Hematopoietic multipotent progenitor cell (in vitro differentiated cells): ENCODE measurements at regions not wholly inside any gene's neighbourhood (a gene's known extent, or its start where the extent isn't known, plus 50 kb on each side); places are given as distances from the start of the nearest gene placed in this dataset.
"Not testable (repeated sequence)": the region's sequence is repeated elsewhere in the genome, so short reads cannot be mapped to it uniquely, and the experiment has no call there.

Source experiments
- DNase-seq, 3 donors: peaks; one replicate each; pipeline ENCODE4 v3.0.0-alpha.2; 2011 to 2015; ENCODE audit warnings: low read depth in 2 of 3, low spot score in 2 of 3

DNA sequence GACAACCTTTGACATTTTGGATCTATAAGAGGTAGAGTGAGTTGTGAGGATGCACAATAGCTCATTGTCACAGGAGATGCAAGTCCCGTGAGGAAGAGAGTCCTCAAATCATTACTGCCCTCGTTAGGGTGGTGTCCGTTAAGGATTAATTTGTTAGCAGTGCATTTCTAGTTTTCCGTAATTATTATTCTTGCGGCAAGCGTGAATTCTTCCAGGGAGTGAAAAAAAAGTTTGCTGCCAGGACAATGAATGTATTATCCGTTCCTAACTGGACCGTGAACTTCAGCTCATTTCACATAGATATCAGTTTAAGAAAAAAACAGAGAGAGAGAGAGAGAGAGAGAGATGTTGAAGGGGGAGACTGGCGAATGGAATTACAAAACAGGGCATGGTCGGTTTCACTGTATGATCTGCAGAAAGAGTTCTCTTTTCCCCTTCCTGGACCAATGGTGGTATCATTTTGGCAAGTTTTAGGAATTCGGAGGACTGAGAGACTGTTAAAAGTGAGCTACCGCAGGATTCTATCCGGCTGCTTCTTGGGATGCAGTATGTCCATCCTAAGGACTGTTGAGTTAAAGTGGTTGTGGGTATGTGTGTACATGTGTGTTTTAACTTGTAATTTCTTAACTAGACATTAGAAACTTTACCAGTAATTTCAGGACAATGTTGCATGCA, 216.0 kb upstream of the NFIA start:
- no peak for DNase-seq

GRCh38 chr1:60865166-60865565, 217.2 kb upstream of the NFIA start:
- no peak for DNase-seq

DNA sequence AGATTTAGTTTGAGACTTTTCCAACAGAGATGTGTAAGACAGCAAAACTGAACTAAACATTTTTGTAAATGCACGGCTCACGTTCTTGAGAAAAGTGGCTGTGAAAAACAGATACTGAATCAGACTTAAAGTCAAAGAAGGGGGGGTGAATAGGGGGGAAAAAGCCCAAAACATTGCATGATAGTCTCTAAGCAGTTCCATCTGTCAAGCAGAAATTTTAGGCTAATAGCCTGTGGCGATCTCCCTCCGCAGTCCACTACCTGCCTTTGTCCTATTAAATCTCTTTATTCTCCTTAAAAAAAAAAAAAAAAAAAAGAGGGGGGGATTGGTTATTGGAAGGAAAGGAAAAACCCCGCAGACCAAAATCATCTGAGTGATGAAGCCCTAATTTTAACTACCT, 217.6 kb upstream of the NFIA start:
- no peak for DNase-seq

- DNase-seq, result no peak
Measured at GRCh38 chr1:60863131-60863530, 219.2 kb upstream of the NFIA start.

DNA sequence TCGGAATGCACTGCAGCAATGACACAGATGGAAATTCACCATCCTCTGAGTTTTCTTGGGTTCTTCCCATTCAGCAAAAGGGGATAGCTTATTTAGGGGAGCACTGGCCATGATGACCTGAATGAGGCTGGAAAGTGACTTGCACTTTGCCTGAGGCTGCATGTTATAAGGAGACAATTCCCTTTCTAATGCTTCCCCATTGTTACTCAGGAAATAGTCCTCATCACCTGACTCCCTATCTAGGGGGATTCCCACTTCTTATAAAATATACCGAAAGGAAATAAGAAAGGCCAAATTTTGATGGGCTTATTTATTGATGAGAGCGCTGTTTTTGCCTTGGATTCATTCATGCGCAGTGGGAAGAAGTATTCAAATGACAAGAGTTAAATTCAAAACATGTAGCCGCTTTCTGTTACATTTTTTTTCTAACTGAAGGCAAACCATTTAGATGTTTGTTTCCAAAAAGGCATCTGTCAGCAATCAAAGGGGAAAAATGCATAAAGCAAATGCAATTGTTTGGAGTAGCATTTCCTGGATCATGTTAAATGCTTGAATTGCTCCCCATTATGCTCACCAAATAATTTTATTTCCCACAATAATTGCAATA, 220.3 kb upstream of the NFIA start:
- no peak for DNase-seq

DNA sequence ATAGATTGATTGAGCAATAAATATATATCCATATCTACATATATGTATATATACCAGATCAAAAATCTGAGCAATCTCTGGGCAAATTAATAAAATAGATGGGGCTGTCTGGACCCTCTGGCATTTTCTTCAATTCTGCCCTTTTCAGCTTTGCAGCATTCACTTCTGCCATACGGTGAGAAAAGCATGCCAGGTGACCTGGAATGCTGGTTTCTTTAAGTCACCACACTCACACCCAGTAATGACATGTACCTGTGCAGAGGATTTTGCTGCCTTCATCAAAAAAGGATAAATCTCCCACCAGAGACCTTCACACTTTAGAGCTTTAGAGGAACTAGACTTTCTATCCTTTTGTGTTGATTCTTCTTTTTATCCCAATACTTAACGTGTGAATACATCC, 223.2 kb upstream of the NFIA start:
- no peak for DNase-seq

- no peak for DNase-seq
Measured at GRCh38 chr1:60857851-60858250, 224.5 kb upstream of the NFIA start.

GRCh38 chr1:60850084-60850483, 232.3 kb upstream of the NFIA start:
- no peak for DNase-seq

GRCh38 chr1:60849401-60849800, 233.0 kb upstream of the NFIA start:
- DNase-seq, result no peak

DNA sequence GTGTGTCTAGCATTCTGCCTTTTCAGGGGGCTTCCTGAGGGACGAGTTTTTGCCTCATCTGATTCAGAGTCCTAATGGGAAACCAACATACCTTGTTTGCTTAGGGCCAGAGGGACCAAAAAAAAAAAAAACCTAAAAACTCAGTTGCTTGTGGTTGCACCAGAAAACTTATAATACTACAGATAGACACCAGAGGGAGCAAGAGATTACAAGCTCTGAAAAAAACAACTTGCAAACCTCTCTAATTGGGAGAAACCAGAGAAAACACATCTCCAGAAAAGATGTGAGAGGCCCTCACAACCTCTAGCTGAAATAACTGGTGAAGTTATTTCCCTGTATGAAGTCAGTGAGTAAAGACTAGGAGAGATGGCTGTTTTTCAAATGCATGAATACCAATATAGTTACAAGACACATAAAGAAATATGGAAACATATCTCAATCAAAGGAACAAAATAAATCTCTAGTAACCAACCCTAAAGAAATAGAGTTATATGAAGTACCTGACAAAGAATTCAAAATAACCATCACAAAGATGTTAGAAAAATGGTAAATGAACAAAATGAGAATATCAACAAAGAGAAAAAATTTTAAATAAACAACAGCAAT, 233.7 kb upstream of the NFIA start:
- peak in 2 of 3 donors; percentile 43 to 67 for DNase-seq

GRCh38 chr1:60847855-60848582, 234.3 kb upstream of the NFIA start:
- no peak for DNase-seq

- DNase-seq, result no peak
Measured at GRCh38 chr1:60847391-60847790, 235.0 kb upstream of the NFIA start.

GRCh38 chr1:60845659-60846058, 236.7 kb upstream of the NFIA start:
- not testable (repeated sequence) for DNase-seq

DNA sequence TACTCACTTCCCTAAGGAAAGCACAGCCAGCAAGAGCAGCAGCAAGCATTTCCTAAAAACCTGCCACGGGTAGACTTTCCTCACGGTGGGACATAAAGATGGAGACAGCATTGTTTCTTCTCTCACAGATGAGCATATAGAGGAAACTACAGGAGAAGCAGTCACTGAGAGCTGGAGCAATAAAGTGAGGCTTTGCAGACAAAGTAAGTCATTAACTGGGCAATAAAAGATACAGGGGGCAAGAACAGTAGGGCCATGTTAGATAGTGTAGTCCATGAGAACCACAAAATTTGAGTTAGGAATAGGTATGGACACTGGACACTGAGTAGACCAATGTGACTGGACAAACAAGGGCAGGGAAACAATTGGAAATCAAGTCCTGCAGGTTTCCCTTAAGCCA, 240.1 kb upstream of the NFIA start:
- no peak for DNase-seq

- no peak for DNase-seq
Measured at GRCh38 chr1:60841116-60842046, 241.0 kb upstream of the NFIA start.

DNA sequence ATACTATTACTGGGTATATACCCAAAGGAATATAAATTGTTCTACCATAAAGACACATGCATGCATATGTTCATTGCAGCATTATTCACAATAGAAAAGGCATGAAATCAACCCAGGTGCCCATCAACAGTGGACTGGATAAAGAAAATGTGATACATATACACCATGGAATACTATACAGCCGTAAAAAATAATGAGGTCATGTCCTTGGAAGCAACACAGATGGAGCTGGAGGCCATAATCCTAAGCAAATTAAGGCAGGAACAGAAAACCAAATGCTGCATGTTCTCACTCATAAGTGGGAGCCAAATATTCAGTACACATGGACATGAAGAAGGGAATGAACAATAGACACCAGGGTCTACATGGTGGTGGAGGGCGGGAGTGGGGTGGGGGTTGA, 241.9 kb upstream of the NFIA start:
- not testable (repeated sequence) for DNase-seq

GRCh38 chr1:60835649-60836048, 246.7 kb upstream of the NFIA start:
- DNase-seq, result no peak

DNA sequence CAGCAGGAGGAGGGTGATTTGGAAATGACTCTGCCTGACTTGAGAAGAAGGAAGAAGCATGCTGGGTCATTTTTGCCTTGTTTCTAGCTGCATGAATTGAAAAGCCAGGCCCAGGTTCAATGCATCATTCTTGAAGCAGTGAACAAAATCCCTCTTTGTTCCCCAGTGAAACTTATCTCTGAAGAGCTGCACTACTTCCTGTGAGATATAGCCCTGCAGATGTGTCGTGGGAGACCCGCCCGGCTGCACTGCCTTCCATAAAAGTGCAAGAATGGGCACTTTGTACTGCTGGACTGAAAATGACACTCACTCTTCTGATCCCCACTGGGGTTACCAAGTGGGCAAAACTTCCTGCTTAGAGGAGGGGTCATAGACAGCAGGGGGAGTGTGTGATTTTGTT, 249.2 kb upstream of the NFIA start:
- peak in 2 of 3 donors; percentile 18 to 24 for DNase-seq

DNA sequence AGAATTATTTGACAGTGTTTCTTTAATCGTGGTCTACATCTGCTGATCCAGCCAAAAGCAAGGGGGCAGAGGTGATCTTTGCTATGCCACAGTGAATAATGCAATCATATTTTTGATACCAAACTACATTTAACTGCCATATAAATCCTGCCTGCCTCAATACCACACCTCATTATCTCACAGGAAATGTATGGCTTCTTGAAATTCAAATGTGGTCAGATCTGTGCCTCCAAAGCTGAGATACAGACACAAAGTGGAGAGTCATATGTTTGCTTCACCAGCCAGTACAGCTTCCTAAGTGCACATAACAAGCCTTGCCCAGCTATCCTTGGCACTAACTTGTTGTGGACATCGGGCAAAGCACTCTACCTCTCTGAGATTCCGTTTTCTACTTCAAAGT, 250.0 kb upstream of the NFIA start:
- peak in 2 of 3 donors; percentile 77 to 94 for DNase-seq

- DNase-seq, result no peak
Measured at GRCh38 chr1:60831780-60832179, 250.6 kb upstream of the NFIA start.

GRCh38 chr1:60828944-60829343, 253.4 kb upstream of the NFIA start:
- no peak for DNase-seq
